Mesenchymal stem cell (in vitro differentiated cells and primary cell): ENCODE measurements at regions not wholly inside any gene's neighbourhood (a gene's known extent, or its start where the extent isn't known, plus 50 kb on each side); places are given as distances from the start of the nearest gene placed in this dataset.
A peak's percentile ranks its signal among the peaks of the same experiment; 100 is the strongest.

Experiments
- DNase-seq: peaks from one replicate; pipeline ENCODE4 v3.0.0-alpha.2; 2013
- H2AFZ ChIP-seq: one replicate; pipeline ENCODE4 v1.6.1; 2013; ENCODE audit warnings: low read depth, mild to moderate bottlenecking, control low read depth, inconsistent platforms, low read length, moderate library complexity
- H2AK5ac ChIP-seq: 2 replicates; pipeline ENCODE4 v1.6.1; 2013; ENCODE audit warnings: low read length, moderate library complexity, mild to moderate bottlenecking, inconsistent platforms; ENCODE audit not compliant: severe bottlenecking
- H2BK120ac ChIP-seq: one replicate; pipeline ENCODE4 v1.6.1; 2013; ENCODE audit warnings: low read depth, mild to moderate bottlenecking, inconsistent platforms, low read length, moderate library complexity
- H2BK12ac ChIP-seq, 2 experiments: one replicate each; pipeline ENCODE4 v1.6.1; 2013; ENCODE audit warnings: inconsistent platforms in 2 of 2, low read length in 2 of 2, mild to moderate bottlenecking in 2 of 2, moderate library complexity in 2 of 2, control low read depth in 1 of 2
- H2BK15ac ChIP-seq: one replicate; pipeline ENCODE4 v1.6.1; 2013; ENCODE audit warnings: mild to moderate bottlenecking, low read depth, inconsistent platforms; ENCODE audit not compliant: poor library complexity, severe bottlenecking
- H2BK5ac ChIP-seq: 2 replicates; pipeline ENCODE4 v1.6.1; 2013; ENCODE audit warnings: low read depth, mild to moderate bottlenecking, low read length, control low read depth, inconsistent platforms; ENCODE audit not compliant: poor library complexity, severe bottlenecking
- H3K14ac ChIP-seq, 2 experiments: one replicate each; pipeline ENCODE4 v1.6.1; 2013; ENCODE audit warnings: inconsistent platforms in 2 of 2, low read length in 2 of 2, control low read depth in 1 of 2, mild to moderate bottlenecking in 1 of 2, moderate library complexity in 1 of 2
- H3K18ac ChIP-seq, 2 experiments: one replicate each; pipeline ENCODE4 v1.6.1; 2013; ENCODE audit warnings: inconsistent platforms in 2 of 2, low read length in 2 of 2, control low read depth in 1 of 2, low read depth in 1 of 2, mild to moderate bottlenecking in 1 of 2
- H3K23ac ChIP-seq, 2 experiments: one replicate each; pipeline ENCODE4 v1.6.1; 2013; ENCODE audit warnings: inconsistent platforms in 2 of 2, low read length in 2 of 2, mild to moderate bottlenecking in 2 of 2, moderate library complexity in 2 of 2, control low read depth in 1 of 2
- H3K27ac ChIP-seq: 2 replicates; pipeline ENCODE4 v1.5.1; 2013; ENCODE audit warnings: mild to moderate bottlenecking, moderate library complexity, low read length, control low read depth, inconsistent platforms; ENCODE audit not compliant: poor library complexity, severe bottlenecking
- H3K27me3 ChIP-seq, 2 experiments: 2 replicates each; pipeline versions ENCODE4 v1.6.1 to v1.7.0; 2013; ENCODE audit warnings: low read length in 2 of 2, mild to moderate bottlenecking in 2 of 2, moderate library complexity in 2 of 2, control low read depth in 1 of 2, inconsistent platforms in 1 of 2; ENCODE audit not compliant: control insufficient read depth in 1 of 2, insufficient read depth in 1 of 2
- H3K36me3 ChIP-seq, 2 experiments: 2 replicates each; pipeline versions ENCODE4 v1.6.1 to v1.7.0; 2013; ENCODE audit warnings: low read length in 2 of 2, control low read depth in 1 of 2, inconsistent platforms in 1 of 2, low read depth in 1 of 2, mild to moderate bottlenecking in 1 of 2; ENCODE audit not compliant: insufficient read depth in 2 of 2, control insufficient read depth in 1 of 2
- H3K4ac ChIP-seq, 2 experiments: one replicate each; pipeline ENCODE4 v1.6.1; 2013; ENCODE audit warnings: inconsistent platforms in 2 of 2, low read length in 2 of 2, mild to moderate bottlenecking in 2 of 2, moderate library complexity in 2 of 2, control low read depth in 1 of 2, low read depth in 1 of 2
- H3K4me1 ChIP-seq: 2 replicates; pipeline ENCODE4 v1.6.1; 2013; ENCODE audit warnings: low read depth, low read length, control low read depth; ENCODE audit not compliant: control insufficient read depth, insufficient read depth
- H3K4me2 ChIP-seq: 2 replicates; pipeline ENCODE4 v1.6.1; 2013; ENCODE audit warnings: low read length, mild to moderate bottlenecking, inconsistent platforms; ENCODE audit not compliant: poor library complexity, severe bottlenecking
- H3K4me3 ChIP-seq, 2 experiments: 2 replicates each; pipeline versions ENCODE4 v1.5.1 to v1.7.0; 2013; ENCODE audit warnings: low read length in 2 of 2, mild to moderate bottlenecking in 2 of 2, control low read depth in 1 of 2, low read depth in 1 of 2; ENCODE audit not compliant: insufficient read depth in 1 of 2
- H3K79me1 ChIP-seq: replicated peaks from 2 replicates; pipeline ENCODE4 v1.6.1; 2013; ENCODE audit warnings: mild to moderate bottlenecking, control low read depth, low read length, inconsistent platforms; ENCODE audit not compliant: poor library complexity, severe bottlenecking
- H3K9ac ChIP-seq: 2 replicates; pipeline ENCODE4 v1.7.0; 2013; ENCODE audit warnings: mild to moderate bottlenecking, low read length, moderate library complexity
- H3K9me3 ChIP-seq: 2 replicates; pipeline ENCODE4 v1.7.0; 2013; ENCODE audit warnings: mild to moderate bottlenecking, low read length; ENCODE audit not compliant: control insufficient read depth
- H4K8ac ChIP-seq: one replicate; pipeline ENCODE4 v1.6.1; 2013; ENCODE audit warnings: inconsistent platforms, mild to moderate bottlenecking, low read length, moderate library complexity
- H4K91ac ChIP-seq: one replicate; pipeline ENCODE4 v1.6.1; 2013; ENCODE audit warnings: mild to moderate bottlenecking, low read length, inconsistent platforms
- WGBS: methylation state at CpG from one replicate; pipeline ENCODE4 v1.1.7; 2013; ENCODE audit warnings: mixed read lengths; 5-methylcytosine and 5-hydroxymethylcytosine counted together

GRCh38 chr2:13030606-13031005, 313.9 kb downstream of the TRIB2 start:
- no peak for DNase-seq
- H3K9ac ChIP-seq = no peak overlapping the region
- H3K23ac ChIP-seq = no peak overlapping the region
- H3K9me3 ChIP-seq = no peaks in the 10 kb centered on the region
- no peaks in the 10 kb centered on the region for H3K36me3 ChIP-seq
- no peak overlapping the region for H4K91ac ChIP-seq
- H2BK15ac ChIP-seq = no peak overlapping the region
- H3K18ac ChIP-seq = no peak overlapping the region
- no peak overlapping the region for H3K4me3 ChIP-seq
- peak overlapping the region; percentile 51 for H2BK5ac ChIP-seq
- no peak overlapping the region for H3K27ac ChIP-seq
- H3K27me3 ChIP-seq = no peaks in the 10 kb centered on the region
- no peak overlapping the region for H2BK120ac ChIP-seq
- no peak overlapping the region for H2AFZ ChIP-seq
- H3K79me1 ChIP-seq = no peaks in the 10 kb centered on the region
- H3K14ac ChIP-seq = no peak overlapping the region
- no peak overlapping the region for H3K4me2 ChIP-seq
- no peak overlapping the region for H4K8ac ChIP-seq
- H2AK5ac ChIP-seq = no peak overlapping the region
- H2BK12ac ChIP-seq = no peak overlapping the region
- no peak overlapping the region for H3K4ac ChIP-seq
- WGBS = 96% methylated on average over 1 of the region's 2 CpGs
- no peaks in the 10 kb centered on the region for H3K4me1 ChIP-seq

GRCh38 chr2:13034861-13035260, 318.1 kb downstream of the TRIB2 start:
- Histone ChIP-seq H3K79me1 (no peaks in the 10 kb centered on the region), H3K9me3 (no peaks in the 10 kb centered on the region), H3K27me3 (peaks cover 0 to 5% of the 10 kb centered on the region in 2 experiments), H4K8ac (no peak overlapping the region), H2BK12ac (no peak overlapping the region), H3K4me1 (no peaks in the 10 kb centered on the region), H4K91ac (no peak overlapping the region), H3K36me3 (no peaks in the 10 kb centered on the region), H3K4ac (no peak overlapping the region), H3K9ac (no peak overlapping the region), H2AFZ (no peak overlapping the region), H2BK5ac (no peak overlapping the region), H3K23ac (no peak overlapping the region), H2AK5ac (no peak overlapping the region), H3K27ac (no peak overlapping the region), H2BK15ac (no peak overlapping the region), H3K4me2 (no peak overlapping the region), H3K18ac (no peak overlapping the region), H2BK120ac (no peak overlapping the region), H3K14ac (no peak overlapping the region), H3K4me3 (no peak overlapping the region)
- peak; percentile 34 for DNase-seq
- 34% methylated on average over 1 of the region's 1 CpG for WGBS

GRCh38 chr2:13035866-13036265, 319.1 kb downstream of the TRIB2 start:
- Histone ChIP-seq H3K4me3 (no peak overlapping the region), H3K9me3 (peaks cover 6% of the 10 kb centered on the region), H3K18ac (no peak overlapping the region), H3K4ac (no peak overlapping the region), H3K4me1 (no peaks in the 10 kb centered on the region), H2BK120ac (no peak overlapping the region), H3K4me2 (no peak overlapping the region), H4K91ac (no peak overlapping the region), H2AFZ (no peak overlapping the region), H3K27me3 (peaks cover 0 to 5% of the 10 kb centered on the region in 2 experiments), H3K23ac (no peak overlapping the region), H2AK5ac (no peak overlapping the region), H2BK15ac (no peak overlapping the region), H2BK5ac (no peak overlapping the region), H3K36me3 (no peaks in the 10 kb centered on the region), H3K79me1 (no peaks in the 10 kb centered on the region), H3K27ac (no peak overlapping the region), H2BK12ac (no peak overlapping the region), H3K9ac (no peak overlapping the region), H4K8ac (no peak overlapping the region), H3K14ac (no peak overlapping the region)
- 92% methylated on average over 2 of the region's 3 CpGs for WGBS
- DNase-seq = no peak

GRCh38 chr2:13040043-13040442, 323.3 kb downstream of the TRIB2 start:
- Histone ChIP-seq H2BK120ac (no peak overlapping the region), H2BK12ac (no peak overlapping the region), H3K27me3 (peaks cover 0 to 5% of the 10 kb centered on the region in 2 experiments), H3K36me3 (no peaks in the 10 kb centered on the region), H3K4me3 (no peak overlapping the region), H3K27ac (no peak overlapping the region), H3K9me3 (peaks cover 19% of the 10 kb centered on the region), H3K79me1 (no peaks in the 10 kb centered on the region), H2AK5ac (no peak overlapping the region), H4K8ac (no peak overlapping the region), H2BK15ac (no peak overlapping the region), H3K14ac (no peak overlapping the region), H3K9ac (no peak overlapping the region), H3K4ac (no peak overlapping the region), H3K4me1 (no peaks in the 10 kb centered on the region), H3K18ac (no peak overlapping the region), H3K23ac (no peak overlapping the region), H2BK5ac (no peak overlapping the region), H2AFZ (no peak overlapping the region), H4K91ac (no peak overlapping the region), H3K4me2 (no peak overlapping the region)
- 93% methylated on average over 13 of the region's 13 CpGs for WGBS
- no peak for DNase-seq
